Trophoblast cell (in vitro differentiated cells and primary cell): ENCODE measurements at regions not wholly inside any gene's neighbourhood (a gene's known extent, or its start where the extent isn't known, plus 50 kb on each side); places are given as distances from the start of the nearest gene placed in this dataset.

Experiments
- DNase-seq, 2 donors: peaks; one replicate each; pipeline ENCODE4 v3.0.0-alpha.2; 2016
- H2AFZ ChIP-seq: 2 replicates; pipeline ENCODE4 v1.6.1; 2013; ENCODE audit warnings: low read length, moderate library complexity, mild to moderate bottlenecking; ENCODE audit not compliant: insufficient read depth, poor library complexity
- H2AK5ac ChIP-seq: 2 replicates; pipeline ENCODE4 v1.6.1; 2013; ENCODE audit warnings: mild to moderate bottlenecking, low read length
- H2BK120ac ChIP-seq: 2 replicates; pipeline ENCODE4 v1.6.1; 2013; ENCODE audit warnings: low read length, mild to moderate bottlenecking, moderate library complexity; ENCODE audit not compliant: insufficient read depth, poor library complexity
- H2BK12ac ChIP-seq: 2 replicates; pipeline ENCODE4 v1.6.1; 2013; ENCODE audit warnings: mild to moderate bottlenecking, low read length, moderate library complexity
- H2BK5ac ChIP-seq: 2 replicates; pipeline ENCODE4 v1.6.1; 2013; ENCODE audit warnings: low read length, low read depth, moderate library complexity, mild to moderate bottlenecking; ENCODE audit not compliant: poor library complexity
- H3K14ac ChIP-seq: 2 replicates; pipeline ENCODE4 v1.6.1; 2013; ENCODE audit warnings: mild to moderate bottlenecking, low read length
- H3K18ac ChIP-seq: 2 replicates; pipeline ENCODE4 v1.6.1; 2013; ENCODE audit warnings: mild to moderate bottlenecking, low read length
- H3K23ac ChIP-seq: 2 replicates; pipeline ENCODE4 v1.6.1; 2013; ENCODE audit warnings: low read length
- H3K27ac ChIP-seq: 2 replicates; pipeline ENCODE4 v1.5.1; 2013; ENCODE audit warnings: low read depth, mild to moderate bottlenecking, inconsistent platforms, low read length, moderate library complexity
- H3K27me3 ChIP-seq: 2 replicates; pipeline ENCODE4 v1.6.1; 2013; ENCODE audit warnings: inconsistent platforms, mild to moderate bottlenecking, low read length, moderate library complexity; ENCODE audit not compliant: insufficient read depth
- H3K36me3 ChIP-seq, 2 experiments: 1 replicate in 1 of 2; 2 replicates in 1 of 2; pipeline ENCODE4 v1.6.1; 2013; ENCODE audit warnings: low read length in 2 of 2, mild to moderate bottlenecking in 2 of 2, moderate library complexity in 1 of 2; ENCODE audit not compliant: insufficient read depth in 2 of 2, control insufficient read depth in 1 of 2
- H3K4ac ChIP-seq: 2 replicates; pipeline ENCODE4 v1.6.1; 2013; ENCODE audit warnings: low read depth, mild to moderate bottlenecking, low read length, moderate library complexity
- H3K4me1 ChIP-seq, 2 experiments: 1 replicate in 1 of 2; 2 replicates in 1 of 2; pipeline ENCODE4 v1.6.1; 2013; ENCODE audit warnings: low read length in 2 of 2, mild to moderate bottlenecking in 2 of 2, moderate library complexity in 1 of 2; ENCODE audit not compliant: insufficient read depth in 2 of 2, control insufficient read depth in 1 of 2
- H3K4me2 ChIP-seq: 2 replicates; pipeline ENCODE4 v1.6.1; 2013; ENCODE audit warnings: inconsistent platforms, mild to moderate bottlenecking, low read length, moderate library complexity
- H3K4me3 ChIP-seq: 2 replicates; pipeline ENCODE4 v1.5.1; 2013; ENCODE audit warnings: mild to moderate bottlenecking, low read depth, low read length, inconsistent platforms
- H3K79me1 ChIP-seq: one replicate; pipeline ENCODE4 v1.6.1; 2013; ENCODE audit warnings: low read length
- H3K79me2 ChIP-seq: 2 replicates; pipeline ENCODE4 v1.6.1; 2013; ENCODE audit warnings: low read length, mild to moderate bottlenecking; ENCODE audit not compliant: control insufficient read depth, insufficient read depth, poor library complexity
- H3K9ac ChIP-seq: 2 replicates; pipeline ENCODE4 v1.6.1; 2013; ENCODE audit warnings: mild to moderate bottlenecking, low read length
- H3K9me3 ChIP-seq: 2 replicates; pipeline ENCODE4 v1.6.1; 2013; ENCODE audit warnings: low read depth, mild to moderate bottlenecking, control low read depth, inconsistent platforms, low read length; ENCODE audit not compliant: insufficient read depth
- H4K12ac ChIP-seq: 2 replicates; pipeline ENCODE4 v1.6.1; 2013; ENCODE audit warnings: low read depth, mild to moderate bottlenecking, low read length, moderate library complexity
- H4K8ac ChIP-seq: 2 replicates; pipeline ENCODE4 v1.6.1; 2013; ENCODE audit warnings: low read depth, mild to moderate bottlenecking, low read length, moderate library complexity
- H4K91ac ChIP-seq: one replicate; pipeline ENCODE4 v1.6.1; 2013; ENCODE audit warnings: low read depth, mild to moderate bottlenecking, low read length, moderate library complexity
- WGBS: extraction: QIAGEN DNeasy Blood & Tissue Kit; methylation state at CpG from one replicate; pipeline ENCODE4 v1.1.7; 2013; ENCODE audit warnings: missing lambda C conversion rate; ENCODE audit not compliant: insufficient read length, insufficient coverage; ENCODE audit errors: extremely low coverage; 5-methylcytosine and 5-hydroxymethylcytosine counted together

DNA sequence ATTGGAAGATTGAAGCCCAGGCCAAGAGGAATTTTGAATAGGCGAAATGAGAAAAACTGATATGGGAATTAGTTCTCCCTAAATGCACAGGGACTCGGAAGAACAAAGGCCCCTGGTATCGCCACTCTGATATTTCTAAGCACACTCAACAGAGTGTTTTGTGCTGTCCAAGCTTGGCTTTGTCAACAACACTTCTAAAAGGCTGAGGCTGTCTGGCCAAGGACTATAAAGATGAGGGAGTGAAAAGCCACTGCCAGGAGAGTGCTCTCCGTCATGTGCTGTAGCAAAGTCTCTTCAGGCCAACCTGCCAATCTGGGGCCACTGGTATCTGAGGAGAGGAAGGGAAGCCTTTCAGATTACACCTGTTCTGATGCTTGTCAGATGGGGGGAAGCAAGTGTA lies 611.2 kb upstream of the PIK3C3 start:
- no peak overlapping the region for H3K23ac ChIP-seq
- H4K8ac ChIP-seq = no peak overlapping the region
- no peaks in the 10 kb centered on the region for H3K79me2 ChIP-seq
- H3K9ac ChIP-seq = no peak overlapping the region
- H3K9me3 ChIP-seq = no peaks in the 10 kb centered on the region
- no peaks in the 10 kb centered on the region for H3K4me1 ChIP-seq
- no peak overlapping the region for H3K4ac ChIP-seq
- H4K91ac ChIP-seq = no peak overlapping the region
- H3K14ac ChIP-seq = no peak overlapping the region
- H3K27me3 ChIP-seq = no peaks in the 10 kb centered on the region
- H2BK5ac ChIP-seq = no peak overlapping the region
- no peaks in the 10 kb centered on the region for H3K36me3 ChIP-seq
- no peak overlapping the region for H3K4me2 ChIP-seq
- H3K18ac ChIP-seq = no peak overlapping the region
- DNase-seq = no peak
- H4K12ac ChIP-seq = no peak overlapping the region
- H2BK120ac ChIP-seq = no peak overlapping the region
- no peak overlapping the region for H3K27ac ChIP-seq
- no peak overlapping the region for H2BK12ac ChIP-seq
- no CpG with 5 or more reads among the region's 4 CpGs for WGBS
- no peak overlapping the region for H3K4me3 ChIP-seq
- no peak overlapping the region for H2AK5ac ChIP-seq
- no peaks in the 10 kb centered on the region for H3K79me1 ChIP-seq
- no peak overlapping the region for H2AFZ ChIP-seq

- H4K8ac ChIP-seq = no peak overlapping the region
- no peaks in the 10 kb centered on the region for H3K27me3 ChIP-seq
- H3K14ac ChIP-seq = no peak overlapping the region
- H3K9ac ChIP-seq = no peak overlapping the region
- no peak overlapping the region for H2AK5ac ChIP-seq
- no peaks in the 10 kb centered on the region for H3K36me3 ChIP-seq
- no peaks in the 10 kb centered on the region for H3K9me3 ChIP-seq
- H4K91ac ChIP-seq = no peak overlapping the region
- H3K4ac ChIP-seq = no peak overlapping the region
- no peak overlapping the region for H2BK120ac ChIP-seq
- H3K79me1 ChIP-seq = no peaks in the 10 kb centered on the region
- no peak overlapping the region for H2AFZ ChIP-seq
- no peak overlapping the region for H3K27ac ChIP-seq
- H3K4me2 ChIP-seq = no peak overlapping the region
- H2BK12ac ChIP-seq = no peak overlapping the region
- WGBS = no CpG with 5 or more reads among the region's 1 CpG
- no peak overlapping the region for H4K12ac ChIP-seq
- H3K4me1 ChIP-seq = no peaks in the 10 kb centered on the region
- no peak overlapping the region for H2BK5ac ChIP-seq
- H3K23ac ChIP-seq = no peak overlapping the region
- H3K4me3 ChIP-seq = no peak overlapping the region
- no peaks in the 10 kb centered on the region for H3K79me2 ChIP-seq
- H3K18ac ChIP-seq = no peak overlapping the region
- no peak for DNase-seq
Measured at GRCh38 chr18:41338341-41338740, 616.7 kb upstream of the PIK3C3 start.

- Histone ChIP-seq H3K36me3 (no peaks in the 10 kb centered on the region), H3K4me3 (no peak overlapping the region), H3K18ac (no peak overlapping the region), H3K4ac (no peak overlapping the region), H3K9ac (no peak overlapping the region), H2BK120ac (no peak overlapping the region), H3K9me3 (peaks cover 2% of the 10 kb centered on the region), H2AK5ac (no peak overlapping the region), H3K4me2 (no peak overlapping the region), H3K27me3 (no peaks in the 10 kb centered on the region), H3K27ac (no peak overlapping the region), H3K23ac (no peak overlapping the region), H4K8ac (no peak overlapping the region), H2BK5ac (no peak overlapping the region), H3K79me1 (no peaks in the 10 kb centered on the region), H2BK12ac (no peak overlapping the region), H4K12ac (no peak overlapping the region), H3K79me2 (no peaks in the 10 kb centered on the region), H3K4me1 (no peaks in the 10 kb centered on the region), H4K91ac (no peak overlapping the region), H2AFZ (no peak overlapping the region), H3K14ac (no peak overlapping the region)
- no CpG with 5 or more reads among the region's 1 CpG for WGBS
- no peak for DNase-seq
Measured at GRCh38 chr18:41331661-41332060, 623.4 kb upstream of the PIK3C3 start.

DNA sequence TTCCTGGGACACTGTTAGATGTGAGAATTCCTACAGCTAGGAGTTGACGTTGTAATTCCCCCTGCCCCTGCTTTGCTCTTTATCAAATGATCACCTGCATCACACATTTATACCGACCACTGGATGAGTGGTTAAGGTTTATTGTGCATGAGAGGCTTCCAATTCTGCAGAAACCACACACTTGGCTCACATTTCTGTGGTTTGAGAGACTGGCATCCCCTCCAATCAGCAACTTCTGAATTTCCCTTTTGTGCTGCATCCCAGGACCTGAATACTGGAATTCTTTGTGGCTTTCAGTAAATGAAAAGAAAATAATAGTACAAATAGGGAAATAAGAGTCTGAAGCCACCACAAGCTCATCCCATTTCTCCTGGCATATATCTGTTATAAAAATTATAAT lies 628.7 kb upstream of the PIK3C3 start:
- Histone ChIP-seq H2AFZ (no peak overlapping the region), H3K27ac (no peak overlapping the region), H3K18ac (no peak overlapping the region), H3K9me3 (peaks cover 2% of the 10 kb centered on the region), H3K4me2 (no peak overlapping the region), H4K8ac (no peak overlapping the region), H3K4ac (no peak overlapping the region), H3K79me2 (no peaks in the 10 kb centered on the region), H4K91ac (no peak overlapping the region), H2BK5ac (no peak overlapping the region), H4K12ac (no peak overlapping the region), H3K9ac (no peak overlapping the region), H3K4me1 (peaks cover 0 to 4% of the 10 kb centered on the region in 2 experiments), H3K79me1 (no peaks in the 10 kb centered on the region), H2BK120ac (no peak overlapping the region), H3K23ac (no peak overlapping the region), H3K27me3 (no peaks in the 10 kb centered on the region), H3K14ac (no peak overlapping the region), H2AK5ac (no peak overlapping the region), H3K4me3 (no peak overlapping the region), H3K36me3 (no peaks in the 10 kb centered on the region), H2BK12ac (no peak overlapping the region)
- no CpG with 5 or more reads among the region's 2 CpGs for whole genome bisulfite sequencing
- no peak for DNase-seq
